Cardiac muscle cell (in vitro differentiated cells and primary cell): ENCODE measurements at regions not wholly inside any gene's neighbourhood (a gene's known extent, or its start where the extent isn't known, plus 50 kb on each side); places are given as distances from the start of the nearest gene placed in this dataset.

Source experiments
- DNase-seq, 2 donors: peaks; one replicate each; pipeline versions ENCODE4 v3.0.0 to v3.0.0-alpha.2; 2010 to 2017; ENCODE audit warnings: low read depth in 1 of 2, low spot score in 1 of 2
- H3K27ac ChIP-seq: fragments of 200-600 bp; sonication (generic); 2 replicates; pipeline ENCODE4 v1.5.1; 2016
- H3K27me3 ChIP-seq: fragments of 200-600 bp; sonication (generic); 2 replicates; pipeline ENCODE4 v1.6.0; 2016; ENCODE audit warnings: control low read depth
- H3K36me3 ChIP-seq: fragments of 200-600 bp; sonication (generic); 2 replicates; pipeline ENCODE4 v1.5.1; 2016; ENCODE audit warnings: control low read depth
- H3K4me1 ChIP-seq: fragments of 200-600 bp; sonication (generic); 2 replicates; pipeline ENCODE4 v1.8.1; 2017; ENCODE audit warnings: low read depth, mild to moderate bottlenecking, mixed run types
- H3K4me3 ChIP-seq: fragments of 200-600 bp; sonication (generic); 2 replicates; pipeline ENCODE4 v1.5.1; 2016; ENCODE audit warnings: mild to moderate bottlenecking
- H3K9me3 ChIP-seq: fragments of 200-600 bp; sonication (generic); 2 replicates; pipeline ENCODE4 v1.5.1; 2017; ENCODE audit warnings: low read depth, mild to moderate bottlenecking, control low read depth
- TF ChIP-seq, protein P1 (sequence below): IDR thresholded peaks from 2 replicates; pipeline ENCODE4 v1.5.1; 2012; ENCODE audit warnings: low read depth, mild to moderate bottlenecking, low read length

DNA sequence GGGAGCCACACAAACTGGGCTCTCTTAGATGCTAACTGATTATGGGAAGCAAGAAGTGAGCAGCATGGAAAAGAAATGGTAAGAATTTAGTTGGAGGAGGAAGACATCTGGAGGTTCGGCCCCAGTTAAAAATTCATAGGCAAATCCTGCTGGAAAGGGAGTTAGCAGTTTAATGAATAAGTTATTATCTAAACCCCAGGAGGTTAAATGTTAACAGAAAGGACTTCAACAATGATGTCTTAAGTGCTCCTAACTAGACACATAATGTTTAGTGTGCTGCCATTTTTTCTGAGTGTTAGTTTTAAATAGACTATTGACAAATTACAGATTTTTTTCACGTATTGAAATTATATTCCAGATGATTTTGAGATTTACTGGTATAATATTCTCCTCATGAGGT lies 1265.3 kb upstream of the ADGRL2 start:
- TF ChIP-seq, protein P1, sequence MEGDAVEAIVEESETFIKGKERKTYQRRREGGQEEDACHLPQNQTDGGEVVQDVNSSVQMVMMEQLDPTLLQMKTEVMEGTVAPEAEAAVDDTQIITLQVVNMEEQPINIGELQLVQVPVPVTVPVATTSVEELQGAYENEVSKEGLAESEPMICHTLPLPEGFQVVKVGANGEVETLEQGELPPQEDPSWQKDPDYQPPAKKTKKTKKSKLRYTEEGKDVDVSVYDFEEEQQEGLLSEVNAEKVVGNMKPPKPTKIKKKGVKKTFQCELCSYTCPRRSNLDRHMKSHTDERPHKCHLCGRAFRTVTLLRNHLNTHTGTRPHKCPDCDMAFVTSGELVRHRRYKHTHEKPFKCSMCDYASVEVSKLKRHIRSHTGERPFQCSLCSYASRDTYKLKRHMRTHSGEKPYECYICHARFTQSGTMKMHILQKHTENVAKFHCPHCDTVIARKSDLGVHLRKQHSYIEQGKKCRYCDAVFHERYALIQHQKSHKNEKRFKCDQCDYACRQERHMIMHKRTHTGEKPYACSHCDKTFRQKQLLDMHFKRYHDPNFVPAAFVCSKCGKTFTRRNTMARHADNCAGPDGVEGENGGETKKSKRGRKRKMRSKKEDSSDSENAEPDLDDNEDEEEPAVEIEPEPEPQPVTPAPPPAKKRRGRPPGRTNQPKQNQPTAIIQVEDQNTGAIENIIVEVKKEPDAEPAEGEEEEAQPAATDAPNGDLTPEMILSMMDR = no peak
- no peak overlapping the region for H3K4me3 ChIP-seq
- no peak for DNase-seq
- H3K36me3 ChIP-seq = no peaks in the 10 kb centered on the region
- H3K4me1 ChIP-seq = peaks cover 7% of the 10 kb centered on the region
- H3K27ac ChIP-seq = no peak overlapping the region
- no peaks in the 10 kb centered on the region for H3K27me3 ChIP-seq
- H3K9me3 ChIP-seq = no peaks in the 10 kb centered on the region

DNA sequence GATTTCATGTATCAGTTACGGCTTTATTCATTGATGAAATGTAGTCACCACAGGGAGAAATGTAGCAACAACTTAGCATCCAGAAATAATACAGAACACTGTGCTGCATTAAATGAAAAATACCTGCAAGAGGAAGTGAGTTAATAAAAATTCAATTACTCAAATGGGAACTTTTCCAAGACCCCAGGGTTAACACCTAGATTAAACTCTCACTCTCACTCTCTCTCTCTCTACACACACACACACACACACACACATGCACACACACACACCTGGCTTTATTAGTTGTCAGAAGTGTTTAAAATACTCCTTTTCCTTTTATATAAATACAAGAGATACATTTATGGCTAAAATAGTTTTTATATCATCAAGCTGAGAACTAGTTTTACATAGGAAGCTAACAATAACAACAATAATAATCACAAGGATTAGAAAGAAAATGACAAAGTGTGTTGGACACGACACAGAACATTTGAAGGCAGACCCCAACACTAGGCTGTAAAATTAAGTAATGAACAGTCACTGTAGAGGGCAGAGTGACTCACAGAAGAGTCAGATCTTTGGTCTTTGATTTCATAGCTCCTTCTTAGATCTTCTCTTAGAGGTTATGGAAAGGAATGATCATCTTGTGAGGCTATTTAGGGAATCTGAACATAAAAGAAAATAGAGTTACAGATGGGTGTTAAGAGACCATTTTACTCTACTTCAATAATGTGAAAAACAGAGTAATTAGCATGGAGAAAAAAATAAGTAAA lies 1266.0 kb upstream of the ADGRL2 start:
- TF ChIP-seq, protein P1 = no peak
- Histone ChIP-seq H3K27ac (no peak overlapping the region), H3K36me3 (no peaks in the 10 kb centered on the region), H3K4me1 (peaks cover 7% of the 10 kb centered on the region), H3K4me3 (no peak overlapping the region), H3K9me3 (no peaks in the 10 kb centered on the region), H3K27me3 (no peaks in the 10 kb centered on the region)
- peak in 1 of 2 donors; percentile 1 for DNase-seq

DNA sequence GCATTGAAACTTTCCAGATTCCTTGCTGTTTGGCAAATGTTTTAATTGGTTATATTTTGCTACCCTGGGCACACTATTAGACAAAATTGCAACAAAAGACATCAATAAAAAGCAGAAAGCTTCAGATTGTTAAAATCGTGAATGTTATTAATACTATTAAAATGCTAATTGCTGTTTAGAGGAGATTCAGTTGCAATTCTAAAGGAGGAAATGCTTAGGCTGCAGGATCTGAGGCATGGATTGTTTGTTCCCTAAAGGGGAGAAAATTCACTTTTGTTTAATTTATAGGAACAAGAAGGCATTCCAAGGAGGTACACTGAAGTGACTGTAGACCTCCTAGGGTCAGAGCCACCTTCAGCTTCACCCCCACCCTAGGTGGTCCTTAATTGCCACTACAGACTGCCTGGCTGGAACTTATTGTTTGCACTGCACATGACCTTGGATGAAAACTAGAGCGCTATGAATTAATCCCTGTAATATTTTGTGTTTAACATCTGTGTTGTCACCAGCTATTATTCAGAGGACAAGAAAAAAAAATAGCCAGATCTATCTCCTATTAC lies 1266.9 kb upstream of the ADGRL2 start:
- H3K27me3 ChIP-seq = no peaks in the 10 kb centered on the region
- no peak for DNase-seq
- no peaks in the 10 kb centered on the region for H3K9me3 ChIP-seq
- H3K36me3 ChIP-seq = no peaks in the 10 kb centered on the region
- TF ChIP-seq, protein P1 = no peak
- H3K4me3 ChIP-seq = no peak overlapping the region
- H3K4me1 ChIP-seq = peaks cover 7% of the 10 kb centered on the region
- no peak overlapping the region for H3K27ac ChIP-seq

DNA sequence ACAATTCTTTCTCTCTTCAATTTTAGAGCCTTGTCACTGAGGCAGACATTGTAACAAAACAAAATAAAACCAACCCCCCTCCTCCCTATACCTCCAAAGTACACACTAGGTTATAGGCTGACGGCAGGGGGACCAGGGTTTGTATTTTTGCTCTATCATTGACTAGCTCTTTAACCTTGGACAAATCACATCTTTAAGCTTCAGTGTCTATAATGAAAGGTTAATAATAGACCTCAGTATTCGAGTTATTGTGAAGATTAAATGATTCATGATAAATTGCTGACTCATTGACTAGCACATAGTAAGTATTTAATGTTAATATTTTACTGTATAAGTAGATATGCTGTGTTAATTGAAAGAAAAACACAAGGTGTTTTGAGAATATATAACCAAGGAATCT lies 1267.6 kb upstream of the ADGRL2 start:
- TF ChIP-seq, protein P1 = no peak
- Histone ChIP-seq H3K27me3 (no peaks in the 10 kb centered on the region), H3K9me3 (no peaks in the 10 kb centered on the region), H3K27ac (no peak overlapping the region), H3K36me3 (no peaks in the 10 kb centered on the region), H3K4me1 (peaks cover 7% of the 10 kb centered on the region), H3K4me3 (no peak overlapping the region)
- DNase-seq = no peak

DNA sequence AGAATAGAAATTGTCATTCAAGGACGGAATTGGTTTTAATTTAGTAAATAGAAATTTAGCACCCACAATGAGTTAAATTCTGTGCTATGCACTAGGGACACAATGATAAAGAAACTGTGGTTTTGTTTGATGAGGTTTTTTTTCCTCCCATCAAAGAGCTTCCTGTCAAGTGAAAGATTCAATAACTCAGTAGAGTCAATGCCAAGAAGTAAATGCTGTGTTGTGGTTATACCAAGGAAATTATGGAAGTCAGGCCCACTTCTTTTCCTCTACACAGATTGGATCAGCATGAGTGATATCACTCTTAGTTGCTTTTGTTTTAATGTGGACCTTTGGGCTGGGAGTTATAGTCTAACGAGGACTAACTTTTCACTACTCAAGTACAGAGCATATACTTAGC lies 1269.6 kb upstream of the ADGRL2 start:
- Histone ChIP-seq H3K27me3 (no peaks in the 10 kb centered on the region), H3K27ac (no peak overlapping the region), H3K9me3 (no peaks in the 10 kb centered on the region), H3K4me1 (no peaks in the 10 kb centered on the region), H3K4me3 (no peak overlapping the region), H3K36me3 (no peaks in the 10 kb centered on the region)
- TF ChIP-seq, protein P1 = no peak
- DNase-seq = peak in 1 of 2 donors; percentile 2
